ENCODE measurements at regions not wholly inside any gene's neighbourhood (a gene's known extent, or its start where the extent isn't known, plus 50 kb on each side); places are given as distances from the start of the nearest gene placed in this dataset.

GRCh38 chr4:12734586-12734985 lies 749.6 kb downstream of the RAB28 start:
- TF ChIP-seq EZH2 (IDR thresholded peaks at IDR 0.05) (no peak), POLR2AphosphoS5 (IDR thresholded peaks at IDR 0.05; ENCODE audit: borderline replicate concordance, low read depth, low read length) (no peak), FOXP2 (optimal IDR thresholded peaks at IDR 0.05; ENCODE audit: control extremely low read depth, extremely low read length, insufficient read depth) (no peak)
- Histone ChIP-seq H3K4me3 (no peak overlapping the region), H3K9me3 (ENCODE audit: low read depth, low read length) (no peaks in the 10 kb centered on the region), H3K27ac (no peak overlapping the region), H3K36me3 (ENCODE audit: insufficient read depth, low read length) (no peaks in the 10 kb centered on the region), H3K9ac (ENCODE audit: insufficient read length) (no peak overlapping the region)
- DNase-seq (ENCODE audit: low read depth, low spot score): no peak

- no peak overlapping the region for H3K27ac ChIP-seq
- TF ChIP-seq EZH2 (IDR thresholded peaks at IDR 0.05) (no peak), POLR2AphosphoS5 (IDR thresholded peaks at IDR 0.05; ENCODE audit: borderline replicate concordance, low read depth, low read length) (no peak), FOXP2 (optimal IDR thresholded peaks at IDR 0.05; ENCODE audit: control extremely low read depth, extremely low read length, insufficient read depth) (no peak)
- H3K36me3 ChIP-seq (ENCODE audit: insufficient read depth, low read length): no peaks in the 10 kb centered on the region
- H3K4me3 ChIP-seq: no peak overlapping the region
- no peak overlapping the region for H3K9ac ChIP-seq (ENCODE audit: insufficient read length)
- no peak for DNase-seq (ENCODE audit: low read depth, low spot score)
- H3K9me3 ChIP-seq (ENCODE audit: low read depth, low read length): no peaks in the 10 kb centered on the region
Measured at GRCh38 chr4:12729384-12729783, 754.8 kb downstream of the RAB28 start.

GRCh38 chr4:12724510-12724909 lies 759.6 kb downstream of the RAB28 start:
- DNase-seq (ENCODE audit: low read depth, low spot score): no peak
- no peak overlapping the region for H3K9ac ChIP-seq (ENCODE audit: insufficient read length)
- TF ChIP-seq FOXP2 (optimal IDR thresholded peaks at IDR 0.05; ENCODE audit: control extremely low read depth, extremely low read length, insufficient read depth) (no peak), POLR2AphosphoS5 (IDR thresholded peaks at IDR 0.05; ENCODE audit: borderline replicate concordance, low read depth, low read length) (no peak), EZH2 (IDR thresholded peaks at IDR 0.05) (no peak)
- no peak overlapping the region for H3K27ac ChIP-seq
- no peaks in the 10 kb centered on the region for H3K36me3 ChIP-seq (ENCODE audit: insufficient read depth, low read length)
- H3K9me3 ChIP-seq (ENCODE audit: low read depth, low read length): no peaks in the 10 kb centered on the region
- peak overlapping the region; percentile 53 for H3K4me3 ChIP-seq

GRCh38 chr4:12723849-12724447 lies 760.2 kb downstream of the RAB28 start:
- Histone ChIP-seq H3K4me3 (peak overlapping the region; percentile 53), H3K36me3 (ENCODE audit: insufficient read depth, low read length) (no peaks in the 10 kb centered on the region), H3K9me3 (ENCODE audit: low read depth, low read length) (no peaks in the 10 kb centered on the region), H3K27ac (peak overlapping the region; percentile 46; the same call in 1 of the 2 replicates), H3K9ac (ENCODE audit: insufficient read length) (peak overlapping the region; percentile 47)
- TF ChIP-seq POLR2AphosphoS5 (IDR thresholded peaks at IDR 0.05; ENCODE audit: borderline replicate concordance, low read depth, low read length): no peak
- TF ChIP-seq FOXP2 (optimal IDR thresholded peaks at IDR 0.05; ENCODE audit: control extremely low read depth, extremely low read length, insufficient read depth): no peak
- no peak for TF ChIP-seq EZH2 (IDR thresholded peaks at IDR 0.05)
- DNase-seq (ENCODE audit: low read depth, low spot score): no peak

GRCh38 chr4:12716896-12717295 lies 767.2 kb downstream of the RAB28 start:
- H3K9me3 ChIP-seq (ENCODE audit: low read depth, low read length): no peaks in the 10 kb centered on the region
- H3K36me3 ChIP-seq (ENCODE audit: insufficient read depth, low read length): no peaks in the 10 kb centered on the region
- no peak overlapping the region for H3K27ac ChIP-seq
- no peak overlapping the region for H3K9ac ChIP-seq (ENCODE audit: insufficient read length)
- no peak for DNase-seq (ENCODE audit: low read depth, low spot score)
- no peak overlapping the region for H3K4me3 ChIP-seq
- TF ChIP-seq POLR2AphosphoS5 (IDR thresholded peaks at IDR 0.05; ENCODE audit: borderline replicate concordance, low read depth, low read length) (no peak), EZH2 (IDR thresholded peaks at IDR 0.05) (no peak), FOXP2 (optimal IDR thresholded peaks at IDR 0.05; ENCODE audit: control extremely low read depth, extremely low read length, insufficient read depth) (no peak)

GRCh38 chr4:12712648-12713339 lies 771.3 kb downstream of the RAB28 start:
- no peak overlapping the region for H3K4me3 ChIP-seq
- H3K9ac ChIP-seq (ENCODE audit: insufficient read length): no peak overlapping the region
- H3K36me3 ChIP-seq (ENCODE audit: insufficient read depth, low read length): no peaks in the 10 kb centered on the region
- no peak for DNase-seq (ENCODE audit: low read depth, low spot score)
- H3K9me3 ChIP-seq (ENCODE audit: low read depth, low read length): no peaks in the 10 kb centered on the region
- no peak for TF ChIP-seq EZH2 (IDR thresholded peaks at IDR 0.05)
- no peak for TF ChIP-seq POLR2AphosphoS5 (IDR thresholded peaks at IDR 0.05; ENCODE audit: borderline replicate concordance, low read depth, low read length)
- no peak for TF ChIP-seq FOXP2 (optimal IDR thresholded peaks at IDR 0.05; ENCODE audit: control extremely low read depth, extremely low read length, insufficient read depth)
- H3K27ac ChIP-seq: no peak overlapping the region

GRCh38 chr4:12707381-12708175 lies 776.6 kb downstream of the RAB28 start:
- Histone ChIP-seq H3K9ac (ENCODE audit: insufficient read length) (no peak overlapping the region), H3K4me3 (no peak overlapping the region), H3K27ac (no peak overlapping the region), H3K9me3 (ENCODE audit: low read depth, low read length) (no peaks in the 10 kb centered on the region), H3K36me3 (ENCODE audit: insufficient read depth, low read length) (no peaks in the 10 kb centered on the region)
- no peak for DNase-seq (ENCODE audit: low read depth, low spot score)
- TF ChIP-seq FOXP2 (optimal IDR thresholded peaks at IDR 0.05; ENCODE audit: control extremely low read depth, extremely low read length, insufficient read depth) (no peak), POLR2AphosphoS5 (IDR thresholded peaks at IDR 0.05; ENCODE audit: borderline replicate concordance, low read depth, low read length) (no peak), EZH2 (IDR thresholded peaks at IDR 0.05) (no peak)

GRCh38 chr4:12703036-12703435 lies 781.1 kb downstream of the RAB28 start:
- Histone ChIP-seq H3K27ac (no peak overlapping the region), H3K9me3 (ENCODE audit: low read depth, low read length) (no peaks in the 10 kb centered on the region), H3K9ac (ENCODE audit: insufficient read length) (no peak overlapping the region), H3K4me3 (no peak overlapping the region), H3K36me3 (ENCODE audit: insufficient read depth, low read length) (no peaks in the 10 kb centered on the region)
- no peak for DNase-seq (ENCODE audit: low read depth, low spot score)
- no peak for TF ChIP-seq POLR2AphosphoS5 (IDR thresholded peaks at IDR 0.05; ENCODE audit: borderline replicate concordance, low read depth, low read length)
- no peak for TF ChIP-seq FOXP2 (optimal IDR thresholded peaks at IDR 0.05; ENCODE audit: control extremely low read depth, extremely low read length, insufficient read depth)
- TF ChIP-seq EZH2 (IDR thresholded peaks at IDR 0.05): no peak
